ENCODE measurements at regions not wholly inside any gene's neighbourhood (a gene's known extent, or its start where the extent isn't known, plus 50 kb on each side); places are given as distances from the start of the nearest gene placed in this dataset.
"Not testable (repeated sequence)": the region's sequence is repeated elsewhere in the genome, so short reads cannot be mapped to it uniquely, and the experiment has no call there.

- no peak for DNase-seq (ENCODE audit: extremely low read depth in 1 of 11, low read depth in 9 of 11, low spot score in 4 of 11)
Observed at GRCh38 chr2:241952816-241953215, 83.3 kb downstream of the RTP5 start.

DNA sequence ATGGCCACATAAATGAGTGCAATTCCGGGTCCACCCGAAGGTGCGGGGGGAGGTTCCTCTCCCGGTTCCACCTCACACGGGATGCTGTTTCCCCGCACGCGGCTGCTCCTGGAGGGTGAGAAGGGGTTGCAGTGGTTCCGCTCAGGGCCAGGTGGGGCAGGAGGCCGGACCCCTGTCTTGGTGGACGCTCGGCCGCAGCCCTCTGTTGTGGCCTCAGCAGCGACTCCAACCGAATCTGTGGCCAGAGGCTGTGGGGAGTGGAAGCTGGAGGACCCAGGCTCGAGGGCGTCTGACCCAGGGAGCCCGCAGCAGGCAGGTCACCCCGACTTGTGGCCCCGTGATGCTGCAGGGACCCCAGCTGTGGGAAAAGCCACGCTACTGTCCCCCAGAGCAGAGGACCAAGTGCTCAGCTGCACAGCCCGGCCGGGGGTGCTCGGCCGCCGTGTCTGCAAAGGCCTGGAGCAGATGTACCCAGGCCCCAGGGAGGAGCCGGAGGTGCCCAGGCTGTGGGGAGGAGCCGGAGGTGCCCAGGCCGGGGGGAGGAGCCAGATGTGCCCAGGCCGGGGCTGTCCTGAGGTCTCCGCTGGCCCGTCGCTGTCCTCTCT, 83.9 kb downstream of the RTP5 start:
- DNase-seq (ENCODE audit: extremely low read depth in 1 of 11, low read depth in 9 of 11, low spot score in 4 of 11) = no peak

- DNase-seq (ENCODE audit: extremely low read depth in 1 of 11, low read depth in 9 of 11, low spot score in 4 of 11) = no peak
Observed at GRCh38 chr2:241956521-241957110, 87.1 kb downstream of the RTP5 start.

GRCh38 chr2:241957276-241957675, 87.7 kb downstream of the RTP5 start:
- DNase-seq (ENCODE audit: extremely low read depth in 1 of 11, low read depth in 9 of 11, low spot score in 4 of 11) = no peak

DNA sequence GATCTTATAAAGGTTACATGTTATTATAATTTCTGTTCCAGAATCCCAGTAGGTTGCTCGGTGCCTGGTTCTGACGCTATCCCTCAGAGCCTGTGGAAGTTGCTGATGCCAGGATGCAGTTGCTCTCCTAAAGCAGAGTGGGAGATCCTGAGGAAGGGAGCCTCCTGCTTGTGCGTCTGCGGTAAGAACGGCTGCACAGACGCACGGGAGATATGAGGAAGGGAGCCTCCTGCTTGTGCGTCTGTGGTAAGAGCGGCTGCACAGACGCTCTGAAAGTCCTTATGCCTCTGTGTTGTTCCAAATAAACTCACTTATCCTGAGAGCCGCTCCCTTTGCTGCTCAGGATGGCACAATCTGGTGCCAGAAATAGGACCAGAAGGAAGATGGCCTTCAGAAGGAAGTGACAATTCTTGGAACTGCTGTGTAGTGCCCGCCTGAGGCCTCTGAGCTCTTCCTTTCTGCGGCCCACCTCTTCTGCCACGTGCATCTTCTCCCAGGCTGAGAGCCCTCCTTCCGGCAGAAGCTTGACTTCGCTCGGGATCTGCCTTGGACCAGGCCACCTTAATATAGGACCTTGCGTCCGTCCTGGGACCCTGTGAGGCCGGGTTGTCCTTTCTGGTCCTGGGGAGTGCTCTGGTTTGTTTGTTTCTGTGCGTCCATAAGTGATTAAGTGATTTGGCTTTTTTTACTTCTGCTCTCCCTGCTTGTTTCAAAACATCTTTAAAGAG, 89.5 kb downstream of the RTP5 start:
- DNase-seq (ENCODE audit: extremely low read depth in 1 of 11, low read depth in 9 of 11, low spot score in 4 of 11) = no peak

DNA sequence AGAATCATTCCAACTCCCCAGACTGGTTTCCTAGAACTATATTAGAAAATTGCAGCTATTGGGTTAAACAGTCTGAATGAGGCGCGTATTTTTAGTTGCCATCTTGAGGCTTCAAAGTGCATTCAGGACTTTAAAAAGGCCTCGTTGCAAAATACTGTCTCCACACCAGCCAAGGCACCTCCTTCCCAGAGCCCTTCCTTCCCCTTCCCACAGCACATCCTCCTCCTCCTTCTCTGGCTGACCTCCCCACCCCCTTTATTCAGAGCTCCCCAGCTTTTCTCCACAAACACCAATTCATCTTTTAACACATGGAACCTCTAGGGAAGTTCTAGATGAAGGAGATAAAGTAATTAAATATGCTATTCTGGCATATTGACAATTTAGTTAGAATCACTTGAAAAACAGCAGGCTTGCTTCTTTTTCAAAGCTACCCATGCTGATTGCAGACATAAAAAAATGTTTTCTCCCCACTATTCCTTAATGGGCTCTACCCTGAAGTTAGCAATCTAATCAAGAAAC, 90.3 kb downstream of the RTP5 start:
- DNase-seq (ENCODE audit: extremely low read depth in 1 of 11, low read depth in 9 of 11, low spot score in 4 of 11) = no peak

DNA sequence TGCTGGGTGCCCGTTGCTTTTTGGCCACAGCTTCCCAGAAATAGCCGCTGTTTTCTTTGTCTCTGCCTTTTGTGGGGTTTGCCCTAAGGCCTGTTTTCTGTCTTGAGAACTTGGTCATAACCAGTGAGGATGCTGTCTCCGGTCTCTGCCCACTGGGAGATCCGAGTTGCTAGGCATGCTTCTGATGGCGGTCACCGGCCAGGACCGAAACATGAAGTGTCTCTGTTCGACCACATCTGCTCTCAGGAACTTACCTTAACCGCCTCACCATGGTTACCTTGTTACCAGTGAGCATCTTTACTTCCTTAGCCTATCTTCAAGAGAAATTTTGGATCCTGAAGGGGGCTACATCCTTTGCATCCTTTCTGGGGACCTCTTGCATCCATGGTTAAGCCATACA, 91.9 kb downstream of the RTP5 start:
- no peak for DNase-seq (ENCODE audit: extremely low read depth in 1 of 11, low read depth in 9 of 11, low spot score in 4 of 11)

DNA sequence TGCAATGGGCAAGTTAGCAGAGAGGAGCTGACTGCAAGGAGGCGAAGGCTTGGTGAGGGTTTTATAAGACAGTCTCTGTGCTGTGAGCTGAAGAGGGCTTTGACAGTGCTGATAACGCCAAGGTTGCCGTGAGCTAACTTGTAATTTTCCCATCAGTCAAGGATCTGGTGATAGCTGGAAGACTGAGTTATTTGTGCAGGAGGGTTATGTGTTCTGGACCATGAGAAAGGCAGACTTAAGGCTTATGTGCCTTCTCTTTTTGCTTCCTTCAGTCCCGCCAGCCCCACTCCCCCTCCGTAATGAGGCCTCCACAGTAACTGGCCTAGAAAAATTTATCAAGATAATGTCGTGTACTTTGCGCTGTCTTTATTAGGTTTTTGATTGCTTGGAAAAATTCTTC, 94.6 kb downstream of the RTP5 start:
- no peak for DNase-seq (ENCODE audit: extremely low read depth in 1 of 11, low read depth in 9 of 11, low spot score in 4 of 11)

DNA sequence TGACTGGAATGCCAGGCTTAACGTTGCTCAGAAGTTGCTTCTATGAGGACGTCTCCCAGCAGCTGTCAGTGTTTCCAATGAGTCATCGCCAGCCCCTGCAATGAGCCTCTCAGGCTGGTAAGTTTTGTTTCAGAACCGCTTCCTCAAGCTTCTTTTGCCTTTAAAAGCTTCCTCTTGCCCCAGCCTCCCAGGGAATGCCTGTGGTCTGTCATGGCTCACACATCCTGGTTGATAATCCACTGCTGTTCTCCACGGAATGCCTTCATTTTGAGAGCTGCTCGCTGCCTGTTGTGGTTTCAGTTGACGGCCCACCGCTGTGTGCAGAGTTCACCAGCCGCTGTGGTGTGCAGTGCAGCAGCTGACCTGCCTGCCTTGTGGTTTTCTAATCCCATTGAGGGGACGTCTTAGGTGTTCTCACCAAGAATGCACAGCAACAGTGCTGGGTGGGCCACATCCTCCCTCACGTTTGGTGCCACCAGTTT, 96.4 kb downstream of the RTP5 start:
- DNase-seq (ENCODE audit: extremely low read depth in 1 of 11, low read depth in 9 of 11, low spot score in 4 of 11) = peak in 9 of 11 donors; percentile 29 to 65 (median 49)

- no peak for DNase-seq (ENCODE audit: extremely low read depth in 1 of 11, low read depth in 9 of 11, low spot score in 4 of 11)
Observed at GRCh38 chr2:241966647-241967466, 97.3 kb downstream of the RTP5 start.

DNA sequence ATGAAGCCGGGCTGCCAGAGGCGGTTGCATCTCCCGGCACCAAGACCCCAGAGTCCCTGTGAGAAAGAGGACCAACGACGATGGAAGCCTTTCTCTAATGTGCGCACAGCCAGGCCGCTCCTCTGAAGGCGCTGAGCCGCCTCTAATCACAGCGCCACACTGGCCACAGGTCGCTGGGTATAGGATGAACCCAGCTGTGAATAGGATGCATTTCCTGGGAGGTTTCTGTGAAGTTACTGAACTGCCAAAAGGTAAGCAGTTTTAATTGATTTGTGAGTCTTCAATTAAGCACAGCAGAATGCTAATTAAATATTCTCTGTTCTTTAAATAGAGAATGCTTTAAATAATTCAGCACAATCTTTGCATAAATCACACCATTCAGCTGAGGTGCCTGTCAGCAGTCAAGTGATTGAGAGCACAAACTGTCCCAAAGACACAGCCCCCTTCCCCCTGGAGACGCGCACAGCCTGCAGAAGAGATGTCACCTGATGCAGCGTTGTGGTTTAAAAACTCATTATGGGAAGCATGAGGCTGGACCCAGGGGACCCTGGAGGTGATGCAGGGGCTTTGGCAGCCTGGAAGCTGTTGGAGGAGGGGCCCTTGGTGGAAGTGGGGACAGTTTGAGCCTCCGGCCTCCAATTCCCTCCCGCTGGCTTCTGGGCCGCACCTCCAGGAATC, 98.1 kb downstream of the RTP5 start:
- no peak for DNase-seq (ENCODE audit: extremely low read depth in 1 of 11, low read depth in 9 of 11, low spot score in 4 of 11)

DNA sequence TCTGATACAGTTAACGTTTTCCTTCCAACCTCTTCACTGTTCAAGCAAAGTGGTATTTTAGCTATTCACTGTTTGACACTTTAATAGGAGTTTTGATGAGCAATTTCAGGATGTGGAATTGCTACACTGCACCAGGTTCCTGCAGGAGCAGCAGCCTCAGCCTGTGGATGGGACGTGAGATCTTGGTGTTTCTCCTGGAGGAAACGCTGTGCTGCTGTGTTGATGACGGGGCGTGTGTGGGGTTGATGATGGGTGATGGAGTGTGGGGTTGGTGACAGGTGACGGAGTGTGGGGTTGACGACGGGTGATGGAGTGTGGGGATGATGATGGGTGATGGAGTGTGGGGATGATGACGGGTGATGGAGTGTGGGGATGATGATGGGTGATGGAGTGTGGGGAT, 98.9 kb downstream of the RTP5 start:
- no peak for DNase-seq (ENCODE audit: extremely low read depth in 1 of 11, low read depth in 9 of 11, low spot score in 4 of 11)

DNA sequence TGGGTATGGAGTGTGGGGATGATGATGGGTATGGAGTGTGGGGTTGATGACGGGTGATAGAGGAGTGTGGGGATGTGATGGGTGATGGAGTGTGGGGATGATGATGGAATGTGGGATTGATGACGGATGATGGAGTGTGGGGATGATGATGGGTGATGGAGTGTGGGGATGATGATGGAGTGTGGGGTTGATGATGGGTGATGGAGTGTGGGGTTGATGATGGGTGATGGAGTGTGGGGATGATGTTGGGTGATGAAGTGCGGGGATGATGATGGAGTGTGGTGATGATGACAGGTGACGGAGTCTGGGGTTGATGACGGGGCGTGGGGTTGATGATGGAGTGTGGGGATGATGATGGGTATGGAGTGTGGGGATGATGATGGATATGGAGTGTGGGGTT, 99.7 kb downstream of the RTP5 start:
- DNase-seq (ENCODE audit: extremely low read depth in 1 of 11, low read depth in 9 of 11, low spot score in 4 of 11) = not testable (repeated sequence)

GRCh38 chr2:241970716-241971115, 101.2 kb downstream of the RTP5 start:
- DNase-seq (ENCODE audit: extremely low read depth in 1 of 11, low read depth in 9 of 11, low spot score in 4 of 11) = no peak

GRCh38 chr2:241974096-241974495, 104.6 kb downstream of the RTP5 start:
- DNase-seq (ENCODE audit: extremely low read depth in 1 of 11, low read depth in 9 of 11, low spot score in 4 of 11) = no peak

- DNase-seq (ENCODE audit: extremely low read depth in 1 of 11, low read depth in 9 of 11, low spot score in 4 of 11) = no peak
Observed at GRCh38 chr2:241974851-241975592, 105.5 kb downstream of the RTP5 start.

DNA sequence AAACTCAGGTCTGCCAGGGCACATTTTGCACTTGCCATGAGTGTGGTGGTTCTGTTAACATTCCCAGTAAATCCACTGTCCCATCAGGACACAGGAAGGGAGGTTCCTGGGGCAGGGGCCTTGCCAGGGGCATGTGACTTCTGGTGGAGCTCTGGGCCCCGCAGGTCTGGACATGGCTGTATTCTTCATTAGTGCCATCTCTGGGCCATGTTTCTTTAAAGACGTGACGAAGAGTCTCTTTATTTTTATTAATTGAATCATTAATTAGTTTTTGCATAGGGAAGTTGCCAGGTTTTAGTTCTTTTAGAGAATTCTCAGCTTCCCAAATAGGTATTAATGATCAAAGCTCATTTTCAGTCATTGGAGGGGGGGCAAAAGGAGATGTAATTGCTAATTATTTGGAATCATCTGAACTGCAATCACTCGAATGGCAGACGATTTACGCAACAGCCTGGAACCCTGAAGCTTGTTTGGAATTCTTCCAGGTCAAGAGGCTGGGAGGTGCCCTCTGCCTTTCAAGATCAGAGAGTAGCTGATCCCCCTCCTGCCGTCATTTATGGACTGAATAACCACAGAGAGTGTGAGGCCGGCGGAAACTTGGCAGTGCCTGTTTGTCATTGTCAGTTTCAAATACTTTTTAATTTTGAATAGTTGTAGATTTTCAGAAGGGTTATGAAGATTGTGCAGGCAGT, 106.2 kb downstream of the RTP5 start:
- no peak for DNase-seq (ENCODE audit: extremely low read depth in 1 of 11, low read depth in 9 of 11, low spot score in 4 of 11)

DNA sequence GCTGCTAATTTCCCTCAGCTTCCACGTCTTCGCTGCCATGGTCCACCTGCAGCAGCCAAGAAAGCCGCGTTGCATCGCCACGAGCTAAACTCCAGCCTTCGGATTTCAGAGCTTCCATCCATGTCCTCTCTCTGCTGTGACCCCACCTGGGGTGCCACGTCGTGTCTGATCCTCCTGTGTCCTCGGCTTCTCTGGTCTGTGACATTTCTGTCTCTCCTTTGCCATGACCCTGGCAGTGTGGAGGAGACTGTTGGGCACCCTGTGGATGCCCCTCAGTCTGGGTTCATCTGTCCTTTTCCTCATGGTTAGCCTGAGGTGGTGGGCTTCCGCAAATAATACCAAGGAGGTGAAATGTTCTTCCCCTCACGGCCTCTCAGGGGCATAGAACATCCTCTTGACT, 106.8 kb downstream of the RTP5 start:
- DNase-seq (ENCODE audit: extremely low read depth in 1 of 11, low read depth in 9 of 11, low spot score in 4 of 11) = no peak

Measured in renal cortex interstitium (tissue), 11 donors.